H1 (cell line): ENCODE measurements at regions not wholly inside any gene's neighbourhood (a gene's known extent, or its start where the extent isn't known, plus 50 kb on each side); places are given as distances from the start of the nearest gene placed in this dataset.

Experiments used
- CTCF ChIA-PET: fragments of 300-600 bp; sonication (Branson Sonifier 250); formaldehyde crosslinking; loops from one replicate; lab custom pipeline; 2021; ENCODE audit not compliant: partially characterized antibody; lab: Charles Lee
- POLR2A ChIA-PET: fragments of 300-600 bp; sonication (Branson Sonifier 250); formaldehyde crosslinking; loops from one replicate; lab custom pipeline; 2021; ENCODE audit warnings: inconsistent platforms; ENCODE audit not compliant: partially characterized antibody; lab: Charles Lee
- DNase-seq, 2 experiments: peaks; one replicate each; pipeline versions ENCODE4 v3.0.0 to v3.0.0-alpha.2; 2010 to 2022; ENCODE audit warnings: low spot score in 2 of 2, low read depth in 1 of 2, mixed read lengths in 1 of 2
- FAIRE-seq: peaks from 2 replicates; lab custom pipeline; 2011; peaks lifted over from hg19 to GRCh38; lab: Jason Lieb, UNC
- H2AFZ ChIP-seq: 2 replicates; pipeline ENCODE4 v1.8.1; 2012; ENCODE audit warnings: low read length, inconsistent platforms
- H2AK5ac ChIP-seq: 2 replicates; pipeline ENCODE4 v1.6.1; 2013; ENCODE audit warnings: low read depth, low read length
- H2BK120ac ChIP-seq: replicated peaks from 2 replicates; pipeline ENCODE3; 2013; ENCODE audit warnings: low read depth, low read length, inconsistent platforms
- H2BK12ac ChIP-seq: 2 replicates; pipeline ENCODE4 v1.6.1; 2013; ENCODE audit warnings: low read depth, low read length
- H2BK15ac ChIP-seq: 2 replicates; pipeline ENCODE4 v1.6.1; 2013; ENCODE audit warnings: low read length
- H2BK20ac ChIP-seq: 2 replicates; pipeline ENCODE4 v1.6.1; 2013; ENCODE audit warnings: low read length
- H2BK5ac ChIP-seq: 2 replicates; pipeline ENCODE4 v1.6.1; 2013; ENCODE audit warnings: low read depth, low read length
- H3K14ac ChIP-seq: 2 replicates; pipeline ENCODE4 v1.6.1; 2013; ENCODE audit warnings: inconsistent platforms; ENCODE audit not compliant: insufficient read length
- H3K18ac ChIP-seq: 2 replicates; pipeline ENCODE4 v1.6.1; 2013; ENCODE audit warnings: low read length; ENCODE audit errors: extremely low read depth
- H3K23ac ChIP-seq: 2 replicates; pipeline ENCODE4 v1.6.1; 2013; ENCODE audit warnings: inconsistent platforms; ENCODE audit not compliant: insufficient read length
- H3K23me2 ChIP-seq: 2 replicates; pipeline ENCODE4 v1.6.1; 2013; ENCODE audit warnings: low read depth, low read length
- H3K27ac ChIP-seq: 2 replicates; pipeline ENCODE4 v1.6.1; 2011; ENCODE audit warnings: low read depth, low read length, inconsistent platforms
- H3K27me3 ChIP-seq, 4 experiments: replicated peaks in 1 of 4; 1 replicate in 1 of 4; 2 replicates in 3 of 4; pipeline versions ENCODE4 v1.6.1 to v1.8.1; 2011 to 2013; ENCODE audit warnings: low read length in 3 of 4, mild to moderate bottlenecking in 3 of 4, inconsistent platforms in 2 of 4, mixed read lengths in 2 of 4, moderate library complexity in 1 of 4; ENCODE audit not compliant: control insufficient read depth in 3 of 4, insufficient read depth in 3 of 4; ENCODE audit errors: extremely low read depth in 1 of 4
- H3K36me3 ChIP-seq, 4 experiments: 2 replicates each; pipeline versions ENCODE4 v1.6.1 to v1.8.1; 2011 to 2013; ENCODE audit warnings: mild to moderate bottlenecking in 4 of 4, low read length in 3 of 4, moderate library complexity in 2 of 4, control low read depth in 1 of 4, inconsistent platforms in 1 of 4; ENCODE audit not compliant: insufficient read depth in 4 of 4, control insufficient read depth in 2 of 4
- H3K4ac ChIP-seq: replicated peaks from 2 replicates; pipeline ENCODE3; 2013; ENCODE audit warnings: low read length, low read depth, mixed read lengths, inconsistent platforms; ENCODE audit not compliant: insufficient read length
- H3K4me1 ChIP-seq, 4 experiments: replicated peaks in 1 of 4; 1 replicate in 1 of 4; 2 replicates in 3 of 4; pipeline versions ENCODE4 v1.6.1 to v1.8.1; 2011 to 2013; ENCODE audit warnings: low read length in 3 of 4, inconsistent platforms in 2 of 4, mixed read lengths in 1 of 4; ENCODE audit not compliant: insufficient read depth in 4 of 4, control insufficient read depth in 3 of 4
- H3K4me2 ChIP-seq, 2 experiments: 2 replicates each; pipeline versions ENCODE4 v1.6.1 to v1.8.1; 2011 to 2013; ENCODE audit warnings: low read depth in 2 of 2, low read length in 2 of 2, control low read depth in 1 of 2, inconsistent platforms in 1 of 2, mild to moderate bottlenecking in 1 of 2; ENCODE audit not compliant: insufficient read depth in 1 of 2
- H3K4me3 ChIP-seq, 4 experiments: fragments of 200-600, 300-600 bp in 1 of 4; sonication (generic), shearing (Covaris generic), sonication (Bioruptor Twin) in 1 of 4; 2 replicates each; pipeline versions ENCODE4 v1.5.1 to v1.8.1; 2011 to 2016; ENCODE audit warnings: low read length in 4 of 4, low read depth in 3 of 4, control low read depth in 2 of 4, inconsistent platforms in 2 of 4, mild to moderate bottlenecking in 2 of 4, mixed read lengths in 1 of 4, moderate library complexity in 1 of 4; ENCODE audit not compliant: insufficient read depth in 2 of 4; ENCODE audit errors: extremely low read depth in 1 of 4
- H3K56ac ChIP-seq: replicated peaks from 2 replicates; pipeline ENCODE3; 2013; ENCODE audit warnings: low read depth, mild to moderate bottlenecking, mixed read lengths, low read length, inconsistent platforms; ENCODE audit not compliant: insufficient read length
- H3K79me1 ChIP-seq: 2 replicates; pipeline ENCODE4 v1.6.1; 2013; ENCODE audit warnings: low read depth, low read length, control low read depth
- H3K79me2 ChIP-seq, 2 experiments: 2 replicates each; pipeline versions ENCODE4 v1.6.1 to v1.8.1; 2012 to 2013; ENCODE audit warnings: low read length in 2 of 2, mild to moderate bottlenecking in 2 of 2, inconsistent platforms in 1 of 2; ENCODE audit not compliant: insufficient read depth in 2 of 2, control insufficient read depth in 1 of 2
- H3K9ac ChIP-seq, 4 experiments: replicated peaks in 1 of 4; 1 replicate in 1 of 4; 2 replicates in 3 of 4; pipeline versions ENCODE4 v1.6.1 to v1.8.1; 2011 to 2013; ENCODE audit warnings: low read depth in 3 of 4, low read length in 3 of 4, control low read depth in 2 of 4, mild to moderate bottlenecking in 2 of 4, moderate library complexity in 2 of 4, inconsistent platforms in 1 of 4; ENCODE audit errors: extremely low read depth in 1 of 4
- H3K9me3 ChIP-seq, 2 experiments: 2 replicates each; pipeline versions ENCODE4 v1.6.1 to v1.8.1; 2012 to 2013; ENCODE audit warnings: mild to moderate bottlenecking in 2 of 2, moderate library complexity in 2 of 2, control low read depth in 1 of 2, inconsistent platforms in 1 of 2, low read depth in 1 of 2, low read length in 1 of 2, mixed read lengths in 1 of 2; ENCODE audit not compliant: insufficient read depth in 2 of 2
- H4K20me1 ChIP-seq, 2 experiments: replicated peaks in 1 of 2; 2 replicates each; pipeline versions ENCODE3 to v1.8.1; 2011 to 2013; ENCODE audit warnings: inconsistent platforms in 2 of 2, low read length in 2 of 2, mild to moderate bottlenecking in 1 of 2; ENCODE audit not compliant: insufficient read depth in 2 of 2, control insufficient read depth in 1 of 2
- H4K5ac ChIP-seq: 2 replicates; pipeline ENCODE4 v1.6.1; 2013; ENCODE audit warnings: low read length, low read depth, mixed read lengths, inconsistent platforms; ENCODE audit not compliant: insufficient read length
- H4K8ac ChIP-seq: 2 replicates; pipeline ENCODE4 v1.8.0; 2013; ENCODE audit warnings: mild to moderate bottlenecking, moderate library complexity, low read length, inconsistent platforms; ENCODE audit not compliant: insufficient read depth; ENCODE audit errors: extremely low read depth
- H4K91ac ChIP-seq: replicated peaks from 2 replicates; pipeline ENCODE3; 2013; ENCODE audit warnings: low read length, mixed read lengths, inconsistent platforms; ENCODE audit not compliant: insufficient read length
- GTF2F1 ChIP-seq: IDR thresholded peaks from 2 replicates; pipeline ENCODE4 v1.6.1; 2012; ENCODE audit warnings: low read depth, low read length, improper control_type of control experiment, borderline replicate concordance
- JUND ChIP-seq: IDR thresholded peaks from 2 replicates; pipeline ENCODE4 v1.6.1; 2011; ENCODE audit warnings: mild to moderate bottlenecking, improper control_type of control experiment, low read length
- SAP30 ChIP-seq: fragments of 300-600 bp; sonication (generic); IDR thresholded peaks from 2 replicates; pipeline ENCODE4 v1.7.1; 2012; ENCODE audit warnings: low read length, moderate library complexity, mild to moderate bottlenecking, inconsistent platforms; ENCODE audit not compliant: insufficient read depth, insufficient replicate concordance
- SRF ChIP-seq: IDR thresholded peaks from 2 replicates; pipeline ENCODE4 v1.6.1; 2011; ENCODE audit warnings: mild to moderate bottlenecking, low read depth, low read length, moderate library complexity
- TAF1 ChIP-seq: IDR thresholded peaks from 2 replicates; pipeline ENCODE4 v1.6.1; 2011; ENCODE audit warnings: mild to moderate bottlenecking, low read depth, low read length
- TAF7 ChIP-seq: optimal IDR thresholded peaks from 2 replicates; pipeline ENCODE3; 2011; ENCODE audit warnings: low read depth, mild to moderate bottlenecking, inconsistent platforms, low read length, moderate library complexity, borderline replicate concordance

DNA sequence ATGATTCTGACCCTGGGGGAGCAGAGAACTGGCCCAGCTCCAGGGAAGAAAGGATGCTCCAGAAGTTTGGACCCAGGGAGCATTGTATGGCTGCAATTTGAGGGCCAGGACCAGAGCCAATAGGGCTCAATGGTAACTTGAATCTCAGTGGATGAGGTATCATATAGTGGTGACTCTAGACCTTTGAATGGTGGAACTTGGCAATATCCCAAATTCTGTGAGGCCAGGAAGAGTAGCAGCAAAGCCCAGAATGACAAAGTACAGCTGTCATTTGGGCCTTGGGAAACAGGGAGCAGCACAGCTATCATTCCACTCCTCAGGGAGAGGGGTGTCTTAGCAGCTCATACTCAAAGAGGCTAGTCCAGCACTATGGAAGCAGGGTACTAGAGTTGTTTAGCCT lies 332.9 kb upstream of the RBMS1 start:
- no peak overlapping the region for H2AK5ac ChIP-seq
- H2BK15ac ChIP-seq = no peak overlapping the region
- POLR2A ChIA-PET = no interaction called here
- H3K9ac ChIP-seq = no peak overlapping the region
- no peak overlapping the region for H2AFZ ChIP-seq
- no peak overlapping the region for H3K23ac ChIP-seq
- H3K4me2 ChIP-seq = no peak overlapping the region
- CTCF ChIA-PET = interaction anchor here (0.7 to 1.0 kb wide), 2 partner anchors 31 to 144 kb away, joined by 3 read pairs; no protein-coding TSS in a partner anchor
- H3K56ac ChIP-seq = no peak overlapping the region
- no peaks in the 10 kb centered on the region for H4K20me1 ChIP-seq
- peaks cover 0 to 7% of the 10 kb centered on the region in 2 experiments; a peak in 2 of 4 replicates for H3K9me3 ChIP-seq
- H3K27ac ChIP-seq = no peak overlapping the region
- H3K4ac ChIP-seq = no peak overlapping the region
- no peak overlapping the region for H4K5ac ChIP-seq
- FAIRE-seq = no peak
- H3K4me1 ChIP-seq = no peaks in the 10 kb centered on the region
- no peaks in the 10 kb centered on the region for H3K79me2 ChIP-seq
- DNase-seq = no peak
- H4K91ac ChIP-seq = no peak overlapping the region
- no peak overlapping the region for H3K14ac ChIP-seq
- no peak overlapping the region for H3K4me3 ChIP-seq
- no peak for TF ChIP-seq JUND
- no peak for TF ChIP-seq SAP30
- no peak for TF ChIP-seq SRF
- TF ChIP-seq TAF1 = no peak
- TF ChIP-seq GTF2F1 = no peak
- no peak for TF ChIP-seq TAF7
- H3K36me3 ChIP-seq = no peaks in the 10 kb centered on the region; a peak in 3 of 8 replicates
- H4K8ac ChIP-seq = no peak overlapping the region
- no peak overlapping the region for H3K18ac ChIP-seq
- no peaks in the 10 kb centered on the region for H3K79me1 ChIP-seq
- no peaks in the 10 kb centered on the region for H3K27me3 ChIP-seq
- no peaks in the 10 kb centered on the region for H3K23me2 ChIP-seq
- H2BK20ac ChIP-seq = no peak overlapping the region
- H2BK12ac ChIP-seq = no peak overlapping the region
- no peak overlapping the region for H2BK120ac ChIP-seq
- H2BK5ac ChIP-seq = no peak overlapping the region
